KBM-7 (cell line): ENCODE measurements at regions not wholly inside any gene's neighbourhood (a gene's known extent, or its start where the extent isn't known, plus 50 kb on each side); places are given as distances from the start of the nearest gene placed in this dataset.
A peak's percentile ranks its signal among the peaks of the same experiment; 100 is the strongest.

Experiments
- DNase-seq: peaks from one replicate; pipeline ENCODE4 v3.0.0-alpha.2; 2015
- in situ Hi-C: fragments of 300-500 bp; cut with MboI; formaldehyde crosslinking; loops from 2 replicates; pipeline ENCODE4 v1.14.3; 2020; ENCODE audit warnings: low sequenced_read_pairs, low pct_unique_long_range_greater_than_20kb, mixed read lengths

GRCh38 chr5:93830893-93831292, 89.5 kb upstream of the POU5F2 start:
- in situ Hi-C loops, result no loop called here
- DNase-seq, result no peak

- in situ Hi-C loops, result no loop called here
- DNase-seq, result no peak
Measured at GRCh38 chr5:93829346-93829745, 87.9 kb upstream of the POU5F2 start.

- in situ Hi-C loops, result no loop called here
- DNase-seq, result no peak
Measured at GRCh38 chr5:93821891-93822415, 80.6 kb upstream of the POU5F2 start.

GRCh38 chr5:93819668-93820067, 78.3 kb upstream of the POU5F2 start:
- DNase-seq, result no peak
- in situ Hi-C loops, result no loop called here

- in situ Hi-C loops, result no loop called here
- DNase-seq, result no peak
Measured at GRCh38 chr5:93810780-93811179, 69.4 kb upstream of the POU5F2 start.

- DNase-seq, result no peak
- in situ Hi-C loops, result no loop called here
Measured at GRCh38 chr5:93809430-93809829, 68.0 kb upstream of the POU5F2 start.

GRCh38 chr5:93807846-93808245, 66.4 kb upstream of the POU5F2 start:
- in situ Hi-C loops, result no loop called here
- no peak for DNase-seq

- in situ Hi-C loops, result no loop called here
- no peak for DNase-seq
Measured at GRCh38 chr5:93805616-93806379, 64.4 kb upstream of the POU5F2 start.

GRCh38 chr5:93800988-93801811, 59.8 kb upstream of the POU5F2 start:
- peak; percentile 68 for DNase-seq
- in situ Hi-C loops, result no loop called here

- in situ Hi-C loops, result loop anchor here (25.0 kb wide), 1 partner anchor 208 kb away; the partner anchor contains the start of genes NR2F1 and NR2F1-AS1
- no peak for DNase-seq
Measured at GRCh38 chr5:93794954-93795353, 53.6 kb upstream of the POU5F2 start.

- no peak for DNase-seq
- in situ Hi-C loops, result loop anchor here (25.0 kb wide), 1 partner anchor 206 kb away; the partner anchor contains the start of genes NR2F1 and NR2F1-AS1
Measured at GRCh38 chr5:93793159-93793781, 51.9 kb upstream of the POU5F2 start.

GRCh38 chr5:93791518-93791972, 50.1 kb upstream of the POU5F2 start:
- DNase-seq, result peak; percentile 72
- in situ Hi-C loops, result loop anchor here (25.0 kb wide), 1 partner anchor 204 kb away; the partner anchor contains the start of genes NR2F1 and NR2F1-AS1
